Caco-2 (cell line): ENCODE measurements at regions not wholly inside any gene's neighbourhood (a gene's known extent, or its start where the extent isn't known, plus 50 kb on each side); places are given as distances from the start of the nearest gene placed in this dataset.

ENCODE experiments used
- BruUV-seq: library from RNA; stranded (reverse); fragments of 400-500 nt; replicated peaks from 2 replicates; lab custom pipeline; 2021; lab: Mats Ljungman, UMichigan
- CTCF ChIA-PET: fragments of 300-600 bp; sonication (Branson Sonifier 250); formaldehyde crosslinking; loops from one replicate; lab custom pipeline; 2022; ENCODE audit warnings: antibody characterized with exemption; lab: Charles Lee
- POLR2A ChIA-PET: fragments of 300-600 bp; sonication (Branson Sonifier 250); formaldehyde crosslinking; loops from one replicate; lab custom pipeline; 2022; ENCODE audit warnings: antibody characterized with exemption; lab: Charles Lee
- DNase-seq, 2 experiments: peaks; one replicate each; pipeline versions ENCODE4 v3.0.0 to v3.0.0-alpha.2; 2020 to 2022
- H3K27me3 ChIP-seq: replicated peaks from 2 replicates; pipeline ENCODE4 v1.6.0; 2011; ENCODE audit warnings: low read length; ENCODE audit not compliant: control insufficient read depth, insufficient read depth
- H3K36me3 ChIP-seq: 2 replicates; pipeline ENCODE4 v1.5.1; 2011; ENCODE audit warnings: low read length; ENCODE audit not compliant: control insufficient read depth, insufficient read depth
- H3K4me1 ChIP-seq: fragments of 250-450 bp; sonication (Bioruptor Pico); 2 replicates; pipeline ENCODE4 v1.5.1; 2020; ENCODE audit warnings: mild to moderate bottlenecking
- H3K4me3 ChIP-seq: 2 replicates; pipeline ENCODE4 v1.5.1; 2011; ENCODE audit warnings: low read depth, mild to moderate bottlenecking, control low read depth, low read length
- H3K9me3 ChIP-seq: fragments of 250-450 bp; sonication (Bioruptor Pico); 2 replicates; pipeline ENCODE4 v1.5.1; 2020; ENCODE audit warnings: mild to moderate bottlenecking, moderate library complexity
- H3K27ac Mint-ChIP-seq: one replicate; pipeline ENCODE4 v1.8.0; 2022; ENCODE audit warnings: mixed read lengths; ENCODE audit not compliant: unreplicated experiment
- H3K27me3 Mint-ChIP-seq: one replicate; pipeline ENCODE4 v1.8.0; 2022; ENCODE audit warnings: mixed read lengths; ENCODE audit not compliant: insufficient read depth, unreplicated experiment
- H3K36me3 Mint-ChIP-seq: one replicate; pipeline ENCODE4 v1.8.0; 2022; ENCODE audit warnings: mild to moderate bottlenecking, mixed read lengths; ENCODE audit not compliant: insufficient read depth, unreplicated experiment
- H3K4me1 Mint-ChIP-seq: one replicate; pipeline ENCODE4 v1.8.0; 2022; ENCODE audit warnings: low read depth, mixed read lengths; ENCODE audit not compliant: unreplicated experiment
- H3K4me3 Mint-ChIP-seq: one replicate; pipeline ENCODE4 v1.8.0; 2022; ENCODE audit warnings: mild to moderate bottlenecking, moderate library complexity, mixed read lengths; ENCODE audit not compliant: unreplicated experiment
- H3K9me3 Mint-ChIP-seq: one replicate; pipeline ENCODE4 v1.8.0; 2022; ENCODE audit warnings: mixed read lengths; ENCODE audit not compliant: unreplicated experiment
- CTCF ChIP-seq, 2 experiments: fragments of 200-600 bp in 1 of 2; IDR thresholded peaks; 1 replicate in 1 of 2; 2 replicates in 1 of 2; pipeline versions ENCODE4 v1.5.1 to v1.8.0; 2011 to 2022; ENCODE audit warnings: antibody characterized with exemption in 1 of 2, control low read depth in 1 of 2, inconsistent platforms in 1 of 2, low read depth in 1 of 2, low read length in 1 of 2, mild to moderate bottlenecking in 1 of 2, moderate library complexity in 1 of 2; ENCODE audit not compliant: insufficient read depth in 1 of 2, severe bottlenecking in 1 of 2, unreplicated experiment in 1 of 2
- intact Hi-C: fragments of 100-400 bp; cut with micrococcal nuclease; formaldehyde crosslinking; loops from one replicate; pipeline ENCODE4 v1.10.0; 2022; ENCODE audit not compliant: unreplicated experiment

- H3K36me3 Mint-ChIP-seq = no peaks in the 10 kb centered on the region
- no peak overlapping the region for H3K27ac Mint-ChIP-seq
- no peaks in the 10 kb centered on the region for H3K4me1 ChIP-seq
- BruUV-seq = no TSS peak
- H3K9me3 ChIP-seq = peaks cover 4% of the 10 kb centered on the region; the same call in 1 of the 2 replicates
- H3K9me3 Mint-ChIP-seq = no peaks in the 10 kb centered on the region
- ChIA-PET POLR2A (no interaction called here), CTCF (no interaction called here)
- no peak for TF ChIP-seq CTCF (IDR thresholded peaks at IDR 0.05; ENCODE audit: insufficient read depth in 1 of 2, low read depth in 1 of 2, low read length in 1 of 2, severe bottlenecking in 1 of 2, unreplicated experiment in 1 of 2)
- no peak for DNase-seq
- no peak overlapping the region for H3K4me3 Mint-ChIP-seq
- no peaks in the 10 kb centered on the region for H3K27me3 ChIP-seq
- no peaks in the 10 kb centered on the region for H3K36me3 ChIP-seq
- H3K4me3 ChIP-seq = no peak overlapping the region
- no peaks in the 10 kb centered on the region for H3K27me3 Mint-ChIP-seq
- intact Hi-C loops = loop anchor here (5.0 kb wide), 1 partner anchor 38 kb away; no protein-coding TSS in a partner anchor
- H3K4me1 Mint-ChIP-seq = no peaks in the 10 kb centered on the region
Observed at GRCh38 chr4:14143892-14144291, 516.4 kb upstream of the BOD1L1 start.

GRCh38 chr4:14149176-14150053, 521.9 kb upstream of the BOD1L1 start:
- no peaks in the 10 kb centered on the region for H3K27me3 Mint-ChIP-seq
- Histone ChIP-seq H3K36me3 (no peaks in the 10 kb centered on the region), H3K4me1 (no peaks in the 10 kb centered on the region), H3K4me3 (no peak overlapping the region), H3K9me3 (no peaks in the 10 kb centered on the region), H3K27me3 (no peaks in the 10 kb centered on the region)
- intact Hi-C loops = no loop called here
- POLR2A ChIA-PET = no interaction called here
- no peak for DNase-seq
- CTCF ChIA-PET = no interaction called here
- no TSS peak for BruUV-seq
- H3K27ac Mint-ChIP-seq = no peak overlapping the region
- H3K9me3 Mint-ChIP-seq = no peaks in the 10 kb centered on the region
- H3K4me3 Mint-ChIP-seq = no peak overlapping the region
- no peaks in the 10 kb centered on the region for H3K4me1 Mint-ChIP-seq
- H3K36me3 Mint-ChIP-seq = no peaks in the 10 kb centered on the region
- TF ChIP-seq CTCF (IDR thresholded peaks at IDR 0.05; ENCODE audit: insufficient read depth in 1 of 2, low read depth in 1 of 2, low read length in 1 of 2, severe bottlenecking in 1 of 2, unreplicated experiment in 1 of 2) = no peak

- no peak overlapping the region for H3K27ac Mint-ChIP-seq
- CTCF ChIA-PET = no interaction called here
- TF ChIP-seq CTCF (IDR thresholded peaks at IDR 0.05; ENCODE audit: insufficient read depth in 1 of 2, low read depth in 1 of 2, low read length in 1 of 2, severe bottlenecking in 1 of 2, unreplicated experiment in 1 of 2) = no peak
- no peak overlapping the region for H3K4me3 Mint-ChIP-seq
- no peak overlapping the region for H3K4me3 ChIP-seq
- no peaks in the 10 kb centered on the region for H3K4me1 Mint-ChIP-seq
- BruUV-seq = no TSS peak
- intact Hi-C loops = no loop called here
- no peak for DNase-seq
- no peaks in the 10 kb centered on the region for H3K27me3 Mint-ChIP-seq
- no peaks in the 10 kb centered on the region for H3K4me1 ChIP-seq
- no peaks in the 10 kb centered on the region for H3K36me3 ChIP-seq
- no peaks in the 10 kb centered on the region for H3K9me3 Mint-ChIP-seq
- POLR2A ChIA-PET = no interaction called here
- H3K9me3 ChIP-seq = no peaks in the 10 kb centered on the region
- peaks cover 5% of the 10 kb centered on the region for H3K36me3 Mint-ChIP-seq
- H3K27me3 ChIP-seq = no peaks in the 10 kb centered on the region
Observed at GRCh38 chr4:14151101-14151500, 523.6 kb upstream of the BOD1L1 start.
